ENCODE measurements at regions not wholly inside any gene's neighbourhood (a gene's known extent, or its start where the extent isn't known, plus 50 kb on each side); places are given as distances from the start of the nearest gene placed in this dataset.

- no peak for DNase-seq (ENCODE audit: low read depth in 2 of 3, low spot score in 1 of 3)
Observed at GRCh38 chr19:27705896-27706295, 1507.1 kb downstream of the UQCRFS1 start.

GRCh38 chr19:27694361-27695055 is 1518.4 kb downstream of the UQCRFS1 start:
- DNase-seq (ENCODE audit: low read depth in 2 of 3, low spot score in 1 of 3), result no peak

GRCh38 chr19:27691991-27692390 is 1521.0 kb downstream of the UQCRFS1 start:
- DNase-seq (ENCODE audit: low read depth in 2 of 3, low spot score in 1 of 3), result no peak

- no peak for DNase-seq (ENCODE audit: low read depth in 2 of 3, low spot score in 1 of 3)
Observed at GRCh38 chr19:27689734-27690241, 1523.2 kb downstream of the UQCRFS1 start.

GRCh38 chr19:27684293-27684692 is 1528.7 kb downstream of the UQCRFS1 start:
- DNase-seq (ENCODE audit: low read depth in 2 of 3, low spot score in 1 of 3), result no peak

- DNase-seq (ENCODE audit: low read depth in 2 of 3, low spot score in 1 of 3), result no peak
Observed at GRCh38 chr19:27681972-27682371, 1531.0 kb downstream of the UQCRFS1 start.

- no peak for DNase-seq (ENCODE audit: low read depth in 2 of 3, low spot score in 1 of 3)
Observed at GRCh38 chr19:27679905-27680304, 1533.0 kb downstream of the UQCRFS1 start.

GRCh38 chr19:27679399-27679798 is 1533.6 kb downstream of the UQCRFS1 start:
- DNase-seq (ENCODE audit: low read depth in 2 of 3, low spot score in 1 of 3), result no peak

- no peak for DNase-seq (ENCODE audit: low read depth in 2 of 3, low spot score in 1 of 3)
Observed at GRCh38 chr19:27676877-27677276, 1536.1 kb downstream of the UQCRFS1 start.

GRCh38 chr19:27676334-27676733 is 1536.6 kb downstream of the UQCRFS1 start:
- DNase-seq (ENCODE audit: low read depth in 2 of 3, low spot score in 1 of 3), result no peak

- DNase-seq (ENCODE audit: low read depth in 2 of 3, low spot score in 1 of 3), result no peak
Observed at GRCh38 chr19:27675771-27676170, 1537.2 kb downstream of the UQCRFS1 start.

- DNase-seq (ENCODE audit: low read depth in 2 of 3, low spot score in 1 of 3), result no peak
Observed at GRCh38 chr19:27674701-27675100, 1538.2 kb downstream of the UQCRFS1 start.

GRCh38 chr19:27673986-27674385 is 1539.0 kb downstream of the UQCRFS1 start:
- no peak for DNase-seq (ENCODE audit: low read depth in 2 of 3, low spot score in 1 of 3)

- DNase-seq (ENCODE audit: low read depth in 2 of 3, low spot score in 1 of 3), result no peak
Observed at GRCh38 chr19:27672309-27673047, 1540.5 kb downstream of the UQCRFS1 start.

GRCh38 chr19:27671876-27672275 is 1541.1 kb downstream of the UQCRFS1 start:
- no peak for DNase-seq (ENCODE audit: low read depth in 2 of 3, low spot score in 1 of 3)

GRCh38 chr19:27660428-27660827 is 1552.5 kb downstream of the UQCRFS1 start:
- DNase-seq (ENCODE audit: low read depth in 2 of 3, low spot score in 1 of 3), result no peak

- no peak for DNase-seq (ENCODE audit: low read depth in 2 of 3, low spot score in 1 of 3)
Observed at GRCh38 chr19:27657271-27658051, 1555.5 kb downstream of the UQCRFS1 start.

- DNase-seq (ENCODE audit: low read depth in 2 of 3, low spot score in 1 of 3), result no peak
Observed at GRCh38 chr19:27654266-27654990, 1558.5 kb downstream of the UQCRFS1 start.

- DNase-seq (ENCODE audit: low read depth in 2 of 3, low spot score in 1 of 3), result no peak
Observed at GRCh38 chr19:27652796-27653195, 1560.2 kb downstream of the UQCRFS1 start.

GRCh38 chr19:27652281-27652680 is 1560.7 kb downstream of the UQCRFS1 start:
- DNase-seq (ENCODE audit: low read depth in 2 of 3, low spot score in 1 of 3), result no peak

GRCh38 chr19:27647423-27647822 is 1565.5 kb downstream of the UQCRFS1 start:
- no peak for DNase-seq (ENCODE audit: low read depth in 2 of 3, low spot score in 1 of 3)

All from stimulated activated CD4-positive, alpha-beta T cell treated with anti-CD3 and anti-CD28 coated beads, Interleukin-12 subunit alpha, Interleukin-12 subunit beta, amount 100 ng/mL, for 48 hours (primary cell).